Adrenal gland (tissue), 9 donors: ENCODE measurements at regions not wholly inside any gene's neighbourhood (a gene's known extent, or its start where the extent isn't known, plus 50 kb on each side); places are given as distances from the start of the nearest gene placed in this dataset.
"Not testable (repeated sequence)": the region's sequence is repeated elsewhere in the genome, so short reads cannot be mapped to it uniquely, and the experiment has no call there.

Experiments used
- DNase-seq, 7 donors: peaks; one replicate each; pipeline ENCODE4 v3.0.0-alpha.2; 2019 to 2020
- H3K27ac ChIP-seq, 5 donors: fragments of 200-600 bp; sonication (generic) in 4 of 5; 1 replicate in 3 of 5; 2 replicates in 2 of 5; pipeline versions ENCODE4 v1.5.1 to v1.8.0; 2016 to 2020; ENCODE audit warnings: mild to moderate bottlenecking in 1 of 5
- H3K27me3 ChIP-seq: fragments of 200-600 bp; 2 replicates; pipeline ENCODE4 v1.8.0; 2021
- H3K36me3 ChIP-seq, 2 donors: fragments of 200-600 bp; replicated peaks in 1 of 2; 1 replicate in 1 of 2; 2 replicates in 1 of 2; pipeline versions ENCODE4 v1.5.1 to v1.8.0; 2018 to 2022
- H3K4me1 ChIP-seq, 2 donors: fragments of 200-600 bp; replicated peaks in 1 of 2; 1 replicate in 1 of 2; 2 replicates in 1 of 2; pipeline versions ENCODE4 v1.5.1 to v1.8.0; 2018 to 2021
- H3K4me3 ChIP-seq, 4 donors: fragments of 200-600 bp; sonication (generic) in 3 of 4; one replicate each; pipeline ENCODE4 v1.5.1; 2016 to 2018
- H3K9me3 ChIP-seq, 3 donors: fragments of 200-600 bp; sonication (generic) in 1 of 3; replicated peaks in 1 of 3; 1 replicate in 2 of 3; 2 replicates in 1 of 3; pipeline versions ENCODE4 v1.5.1 to v1.8.0; 2016 to 2021
- CTCF ChIP-seq, 6 experiments: fragments of 450-650 bp in 4 of 6; fragments of 200-600 bp in 2 of 6; sonication (generic) in 1 of 6; IDR thresholded peaks; 1 replicate in 5 of 6; 2 replicates in 1 of 6; pipeline versions ENCODE4 v1.5.1 to v1.8.0; 2016 to 2021; ENCODE audit warnings: antibody characterized with exemption in 6 of 6, mild to moderate bottlenecking in 2 of 6, moderate library complexity in 1 of 6
- POLR2A ChIP-seq, 2 donors: fragments of 450-650 bp; IDR thresholded peaks; one replicate each; pipeline ENCODE4 v1.6.1; 2017; ENCODE audit warnings: antibody characterized with exemption in 2 of 2, mild to moderate bottlenecking in 2 of 2, moderate library complexity in 1 of 2
- WGBS, 4 donors: extraction: QIAGEN DNeasy Blood & Tissue Kit in 2 of 4; methylation state at CpG; one replicate each; pipeline versions ENCODE4 v1.1.5 to v1.1.7; 2013 to 2017; 5-methylcytosine and 5-hydroxymethylcytosine counted together
- intact Hi-C, 2 donors: fragments of 100-400 bp; cut with DNase I; formaldehyde crosslinking; loops; one replicate each; pipeline versions ENCODE4 v1.14.1 to v1.15.0; 2022 to 2023
- donor health status: healthy with polysubstance abuse.
- donor health status: Bipolar disorder and iron deficiency.
- donor health status: DM: yes; HTN: yes; CAD: no.
- donor health status: DM: no; HTN: no; CAD: no.
- donor health status: DM: no; HTN: no; CAD: no.

- Histone ChIP-seq H3K4me1 (no peaks in the 10 kb centered on the region), H3K4me3 (no peak overlapping the region), H3K27me3 (no peaks in the 10 kb centered on the region), H3K27ac (no peak overlapping the region), H3K9me3 (no peaks in the 10 kb centered on the region), H3K36me3 (no peaks in the 10 kb centered on the region)
- TF ChIP-seq POLR2A (IDR thresholded peaks at IDR 0.05), result no peak
- DNase-seq, result no peak
- intact Hi-C loops, result no loop called here
- 62 to 81% (median 72%) methylated on average over 2 of the region's 2 CpGs for WGBS, 4 donors
Observed at GRCh38 chr5:87526131-87526530, 113.4 kb upstream of the CCNH start.

DNA sequence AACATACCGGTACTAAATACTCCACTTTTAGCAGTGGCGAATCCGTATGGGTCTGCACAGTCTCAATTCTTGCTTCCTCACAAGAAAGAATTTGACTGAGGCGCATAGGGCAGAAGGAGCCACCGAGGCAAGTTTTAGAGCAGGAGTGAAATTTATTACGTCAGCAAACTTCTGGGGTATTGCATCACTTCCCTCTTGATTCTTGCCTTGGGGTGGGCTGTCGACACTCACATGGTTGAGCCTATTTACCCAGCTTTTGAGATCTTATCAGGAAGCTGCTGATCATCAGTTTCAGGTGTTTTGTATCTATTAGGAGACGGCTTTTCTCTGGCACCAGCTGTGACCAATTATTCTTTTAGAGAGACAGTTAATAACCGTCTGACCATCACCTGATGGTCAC, 111.5 kb upstream of the CCNH start:
- peaks cover 0 to 6% (median 0%) of the 10 kb centered on the region in 3 donors for H3K9me3 ChIP-seq
- TF ChIP-seq POLR2A (IDR thresholded peaks at IDR 0.05) (no peak), CTCF (IDR thresholded peaks at IDR 0.05) (no peak)
- H3K27ac ChIP-seq, result no peak overlapping the region
- DNase-seq, result no peak
- H3K4me1 ChIP-seq, result no peaks in the 10 kb centered on the region
- intact Hi-C loops, result no loop called here
- whole genome bisulfite sequencing, 4 donors, result 33 to 47% (median 37%) methylated on average over 9 of the region's 9 CpGs
- H3K27me3 ChIP-seq, result no peaks in the 10 kb centered on the region
- no peaks in the 10 kb centered on the region for H3K36me3 ChIP-seq
- H3K4me3 ChIP-seq, result no peak overlapping the region

- intact Hi-C loops, result not testable (repeated sequence)
Observed at GRCh38 chr5:87511778-87512177, 99.0 kb upstream of the CCNH start.

GRCh38 chr5:87503004-87503403, 90.3 kb upstream of the CCNH start:
- intact Hi-C loops, result no loop called here
- no peak for TF ChIP-seq POLR2A (IDR thresholded peaks at IDR 0.05)
- no peak for TF ChIP-seq CTCF (IDR thresholded peaks at IDR 0.05)
- peaks cover 0 to 4% (median 0%) of the 10 kb centered on the region in 3 donors for H3K9me3 ChIP-seq
- H3K36me3 ChIP-seq, result no peaks in the 10 kb centered on the region
- no peaks in the 10 kb centered on the region for H3K4me1 ChIP-seq
- 52 to 59% (median 57%) methylated on average over 2 of the region's 2 CpGs for WGBS, 4 donors
- no peak for DNase-seq
- no peaks in the 10 kb centered on the region for H3K27me3 ChIP-seq
- no peak overlapping the region for H3K4me3 ChIP-seq
- H3K27ac ChIP-seq, result no peak overlapping the region

More at GRCh38 chr5:87511778-87512177, 99.0 kb upstream of the CCNH start:
- H3K9me3 ChIP-seq, H3K27me3 ChIP-seq, H3K27ac ChIP-seq, H3K4me1 ChIP-seq, H3K4me3 ChIP-seq, DNase-seq, H3K36me3 ChIP-seq: not testable (repeated sequence)
- WGBS, 4 donors, result 60 to 64% (median 62%) methylated on average over 3 of the region's 3 CpGs

GRCh38 chr5:87499478-87500410, 87.0 kb upstream of the CCNH start:
- Histone ChIP-seq H3K27ac (no peak overlapping the region), H3K4me1 (no peaks in the 10 kb centered on the region), H3K9me3 (peaks cover 0 to 4% (median 0%) of the 10 kb centered on the region in 3 donors), H3K27me3 (no peaks in the 10 kb centered on the region), H3K4me3 (no peak overlapping the region), H3K36me3 (no peaks in the 10 kb centered on the region)
- intact Hi-C loops, result no loop called here
- DNase-seq, result no peak
- WGBS, 4 donors, result 70 to 78% (median 77%) methylated on average over 6 to 21 of the region's 21 CpGs
- TF ChIP-seq CTCF (IDR thresholded peaks at IDR 0.05) (no peak), POLR2A (IDR thresholded peaks at IDR 0.05) (no peak)
